Smooth muscle cell (in vitro differentiated cells): ENCODE measurements at regions not wholly inside any gene's neighbourhood (a gene's known extent, or its start where the extent isn't known, plus 50 kb on each side); places are given as distances from the start of the nearest gene placed in this dataset.

Source experiments
- DNase-seq: peaks from one replicate; lab custom pipeline; 2025; ENCODE audit not compliant: unreplicated experiment; lab: John Stamatoyannopoulos, UW
- H2AFZ ChIP-seq: fragments of 200-600 bp; sonication (generic); 2 replicates; pipeline ENCODE4 v1.6.0; 2016; ENCODE audit warnings: antibody characterized with exemption, low read depth, mild to moderate bottlenecking
- H3F3A ChIP-seq: fragments of 200-600 bp; sonication (generic); 2 replicates; pipeline ENCODE4 v1.6.0; 2017; ENCODE audit warnings: antibody characterized with exemption, low read depth
- H3K27ac ChIP-seq: fragments of 200-600 bp; sonication (generic); 2 replicates; pipeline ENCODE4 v1.5.1; 2016; ENCODE audit warnings: low read depth, mild to moderate bottlenecking
- H3K27me3 ChIP-seq: fragments of 200-600 bp; sonication (generic); 2 replicates; pipeline ENCODE4 v1.6.1; 2016; ENCODE audit warnings: low read depth, mild to moderate bottlenecking
- H3K36me3 ChIP-seq: fragments of 200-600 bp; sonication (generic); 2 replicates; pipeline ENCODE4 v1.5.1; 2016; ENCODE audit warnings: low read depth
- H3K4me1 ChIP-seq: fragments of 200-600 bp; sonication (generic); 2 replicates; pipeline ENCODE4 v1.5.1; 2016; ENCODE audit warnings: low read depth
- H3K4me2 ChIP-seq: fragments of 200-600 bp; sonication (generic); 2 replicates; pipeline ENCODE4 v1.6.0; 2016; ENCODE audit warnings: mild to moderate bottlenecking
- H3K4me3 ChIP-seq: fragments of 200-600 bp; sonication (generic); 2 replicates; pipeline ENCODE4 v1.5.1; 2016; ENCODE audit warnings: mild to moderate bottlenecking
- H3K79me2 ChIP-seq: fragments of 200-600 bp; sonication (generic); 2 replicates; pipeline ENCODE4 v1.6.0; 2016; ENCODE audit warnings: low read depth, mild to moderate bottlenecking
- H3K9ac ChIP-seq: fragments of 200-600 bp; sonication (generic); 2 replicates; pipeline ENCODE4 v1.6.0; 2016; ENCODE audit warnings: low read depth
- H3K9me3 ChIP-seq: fragments of 200-600 bp; sonication (generic); replicated peaks from 2 replicates; pipeline ENCODE4 v1.5.1; 2016; ENCODE audit warnings: low read depth
- H4K20me1 ChIP-seq: fragments of 200-600 bp; sonication (generic); 2 replicates; pipeline ENCODE4 v1.6.0; 2016; ENCODE audit warnings: low read depth
- CTCF ChIP-seq: fragments of 200-600 bp; sonication (generic); IDR thresholded peaks from 2 replicates; pipeline ENCODE4 v1.5.1; 2017; ENCODE audit warnings: borderline replicate concordance, mild to moderate bottlenecking, antibody characterized with exemption; ENCODE audit not compliant: insufficient read depth, poor library complexity, severe bottlenecking
- WGBS: methylation state at CpG from one replicate; pipeline ENCODE4 v1.1.7; 2016; ENCODE audit warnings: low lambda C conversion rate; 5-methylcytosine and 5-hydroxymethylcytosine counted together

- no peaks in the 10 kb centered on the region for H3K27me3 ChIP-seq
- H3F3A ChIP-seq, result no peaks in the 10 kb centered on the region
- no peaks in the 10 kb centered on the region for H3K4me1 ChIP-seq
- TF ChIP-seq CTCF, result no peak
- no peaks in the 10 kb centered on the region for H4K20me1 ChIP-seq
- DNase-seq, result no peak
- H3K9me3 ChIP-seq, result no peaks in the 10 kb centered on the region
- H3K27ac ChIP-seq, result no peak overlapping the region
- H3K36me3 ChIP-seq, result no peaks in the 10 kb centered on the region
- no peak overlapping the region for H3K4me2 ChIP-seq
- H3K9ac ChIP-seq, result no peak overlapping the region
- no peak overlapping the region for H2AFZ ChIP-seq
- 83% methylated on average over 5 of the region's 5 CpGs for WGBS
- H3K79me2 ChIP-seq, result no peaks in the 10 kb centered on the region
- no peak overlapping the region for H3K4me3 ChIP-seq
These were observed 90.1 kb downstream of the CGGBP1 start for GRCh38 chr3:87968668-87969067.

- Histone ChIP-seq H3K79me2 (no peaks in the 10 kb centered on the region), H3K27ac (no peak overlapping the region), H3K4me1 (no peaks in the 10 kb centered on the region), H3K9me3 (no peaks in the 10 kb centered on the region), H2AFZ (no peak overlapping the region), H3F3A (no peaks in the 10 kb centered on the region), H4K20me1 (no peaks in the 10 kb centered on the region), H3K9ac (no peak overlapping the region), H3K36me3 (no peaks in the 10 kb centered on the region), H3K27me3 (no peaks in the 10 kb centered on the region), H3K4me2 (no peak overlapping the region), H3K4me3 (no peak overlapping the region)
- no peak for DNase-seq
- 62% methylated on average over 1 of the region's 1 CpG for WGBS
- no peak for TF ChIP-seq CTCF
These were observed 100.5 kb downstream of the CGGBP1 start for GRCh38 chr3:87958289-87958688.

- no peak overlapping the region for H3K4me2 ChIP-seq
- no peak overlapping the region for H3K9ac ChIP-seq
- no peaks in the 10 kb centered on the region for H3K9me3 ChIP-seq
- H3K27ac ChIP-seq, result no peak overlapping the region
- TF ChIP-seq CTCF, result no peak
- no peaks in the 10 kb centered on the region for H3K36me3 ChIP-seq
- no peak overlapping the region for H2AFZ ChIP-seq
- no peaks in the 10 kb centered on the region for H3F3A ChIP-seq
- H3K79me2 ChIP-seq, result no peaks in the 10 kb centered on the region
- 98% methylated on average over 1 of the region's 1 CpG for WGBS
- no peaks in the 10 kb centered on the region for H4K20me1 ChIP-seq
- H3K4me1 ChIP-seq, result no peaks in the 10 kb centered on the region
- H3K27me3 ChIP-seq, result no peaks in the 10 kb centered on the region
- no peak for DNase-seq
- H3K4me3 ChIP-seq, result no peak overlapping the region
These were observed 101.2 kb downstream of the CGGBP1 start for GRCh38 chr3:87957575-87957974.

DNA sequence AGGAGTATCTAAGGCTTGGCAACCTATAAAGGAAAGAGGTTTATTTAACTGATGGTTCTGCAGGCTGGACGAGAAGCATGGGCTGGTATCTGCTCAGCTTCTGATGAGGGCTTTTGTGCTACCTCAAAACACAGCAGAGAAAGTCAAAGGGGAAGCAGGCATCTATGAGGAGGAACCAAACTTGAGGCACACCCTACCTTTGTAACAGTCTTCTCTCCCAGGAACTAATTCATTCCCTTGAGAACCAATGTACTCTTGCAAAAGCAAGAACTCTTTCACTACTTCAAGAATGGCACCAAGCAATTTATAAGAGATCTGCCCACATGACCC is 109.0 kb downstream of the CGGBP1 start:
- WGBS, result 81% methylated on average over 1 of the region's 1 CpG
- TF ChIP-seq CTCF, result no peak
- no peaks in the 10 kb centered on the region for H3K36me3 ChIP-seq
- DNase-seq, result no peak
- H3F3A ChIP-seq, result no peaks in the 10 kb centered on the region
- H3K79me2 ChIP-seq, result no peaks in the 10 kb centered on the region
- H3K27me3 ChIP-seq, result no peaks in the 10 kb centered on the region
- no peak overlapping the region for H3K4me2 ChIP-seq
- H3K4me3 ChIP-seq, result no peak overlapping the region
- H2AFZ ChIP-seq, result no peak overlapping the region
- H4K20me1 ChIP-seq, result no peaks in the 10 kb centered on the region
- H3K4me1 ChIP-seq, result no peaks in the 10 kb centered on the region
- no peak overlapping the region for H3K9ac ChIP-seq
- H3K27ac ChIP-seq, result no peak overlapping the region
- H3K9me3 ChIP-seq, result no peaks in the 10 kb centered on the region
